ENCODE measurements at regions not wholly inside any gene's neighbourhood (a gene's known extent, or its start where the extent isn't known, plus 50 kb on each side); places are given as distances from the start of the nearest gene placed in this dataset.

- Histone ChIP-seq H3K4me3 (replicated peaks; ENCODE audit: low read depth, low read length) (no peak overlapping the region), H3K27me3 (replicated peaks; ENCODE audit: control insufficient read depth, insufficient read depth, low read length) (no peaks in the 10 kb centered on the region), H3K36me3 (ENCODE audit: control insufficient read depth, insufficient read depth, low read length) (peaks cover 38% of the 10 kb centered on the region)
- TF ChIP-seq CTCF (IDR thresholded peaks at IDR 0.05; ENCODE audit: insufficient read depth, low read length, poor library complexity, severe bottlenecking), result no peak
- no peak for DNase-seq (ENCODE audit: extremely low read depth, insufficient read length)
Observed at GRCh38 chr17:77480199-77480508, 339.4 kb downstream of the SEC14L1 start.

GRCh38 chr17:77480509-77481215 lies 339.9 kb downstream of the SEC14L1 start:
- no peak for TF ChIP-seq CTCF (IDR thresholded peaks at IDR 0.05; ENCODE audit: insufficient read depth, low read length, poor library complexity, severe bottlenecking)
- Histone ChIP-seq H3K4me3 (replicated peaks; ENCODE audit: low read depth, low read length) (no peak overlapping the region), H3K36me3 (ENCODE audit: control insufficient read depth, insufficient read depth, low read length) (peaks cover 35% of the 10 kb centered on the region), H3K27me3 (replicated peaks; ENCODE audit: control insufficient read depth, insufficient read depth, low read length) (no peaks in the 10 kb centered on the region)
- DNase-seq (ENCODE audit: extremely low read depth, insufficient read length), result no peak

GRCh38 chr17:77481476-77482374 lies 341.0 kb downstream of the SEC14L1 start:
- no peak for DNase-seq (ENCODE audit: extremely low read depth, insufficient read length)
- H3K4me3 ChIP-seq (replicated peaks; ENCODE audit: low read depth, low read length), result no peak overlapping the region
- peaks cover 31% of the 10 kb centered on the region for H3K36me3 ChIP-seq (ENCODE audit: control insufficient read depth, insufficient read depth, low read length)
- no peaks in the 10 kb centered on the region for H3K27me3 ChIP-seq (replicated peaks; ENCODE audit: control insufficient read depth, insufficient read depth, low read length)
- TF ChIP-seq CTCF (IDR thresholded peaks at IDR 0.05; ENCODE audit: insufficient read depth, low read length, poor library complexity, severe bottlenecking), result no peak

- no peaks in the 10 kb centered on the region for H3K27me3 ChIP-seq (replicated peaks; ENCODE audit: control insufficient read depth, insufficient read depth, low read length)
- no peak for DNase-seq (ENCODE audit: extremely low read depth, insufficient read length)
- peaks cover 35% of the 10 kb centered on the region for H3K36me3 ChIP-seq (ENCODE audit: control insufficient read depth, insufficient read depth, low read length)
- H3K4me3 ChIP-seq (replicated peaks; ENCODE audit: low read depth, low read length), result no peak overlapping the region
- TF ChIP-seq CTCF (IDR thresholded peaks at IDR 0.05; ENCODE audit: insufficient read depth, low read length, poor library complexity, severe bottlenecking), result no peak
Observed at GRCh38 chr17:77482375-77483127, 341.8 kb downstream of the SEC14L1 start.

- peaks cover 37% of the 10 kb centered on the region for H3K36me3 ChIP-seq (ENCODE audit: control insufficient read depth, insufficient read depth, low read length)
- H3K4me3 ChIP-seq (replicated peaks; ENCODE audit: low read depth, low read length), result no peak overlapping the region
Observed at GRCh38 chr17:77483128-77483598, 342.4 kb downstream of the SEC14L1 start.

More at GRCh38 chr17:77483128-77483598, 342.4 kb downstream of the SEC14L1 start:
- DNase-seq (ENCODE audit: extremely low read depth, insufficient read length), result no peak
- H3K27me3 ChIP-seq (replicated peaks; ENCODE audit: control insufficient read depth, insufficient read depth, low read length), result no peaks in the 10 kb centered on the region
- TF ChIP-seq CTCF (IDR thresholded peaks at IDR 0.05; ENCODE audit: insufficient read depth, low read length, poor library complexity, severe bottlenecking), result no peak

Measured in GM06990 (cell line).